Activated B cell treated with CpG ODN at 0.5 μM for 24 hours (primary cell): ENCODE measurements at regions not wholly inside any gene's neighbourhood (a gene's known extent, or its start where the extent isn't known, plus 50 kb on each side); places are given as distances from the start of the nearest gene placed in this dataset.

ENCODE experiments used
- ATAC-seq: fragments of 200-7000 bp; cut with Tn5 transposase; one replicate; pipeline ENCODE4 v1.10.0; 2021; ENCODE audit warnings: low read depth, mild to moderate bottlenecking, moderate library complexity
- CTCF ChIA-PET: fragments of 350-600 bp; sonication (Branson Sonifier 250); formaldehyde crosslinking; loops from one replicate; lab custom pipeline; 2021; ENCODE audit warnings: antibody characterized with exemption; lab: Charles Lee
- POLR2A ChIA-PET: fragments of 350-600 bp; sonication (Branson Sonifier 250); formaldehyde crosslinking; loops from one replicate; lab custom pipeline; 2021; ENCODE audit warnings: antibody characterized with exemption; lab: Charles Lee
- DNase-seq: peaks from one replicate; pipeline ENCODE4 v3.0.0; 2022
- H3K27ac Mint-ChIP-seq: one replicate; pipeline ENCODE4 v1.8.0; 2020; ENCODE audit warnings: mixed read lengths
- H3K27me3 Mint-ChIP-seq: one replicate; pipeline ENCODE4 v1.8.0; 2021; ENCODE audit warnings: mixed read lengths
- H3K36me3 Mint-ChIP-seq: one replicate; pipeline ENCODE4 v1.8.0; 2021; ENCODE audit warnings: low read depth, mixed read lengths
- H3K4me1 Mint-ChIP-seq: one replicate; pipeline ENCODE4 v1.8.0; 2021; ENCODE audit warnings: mixed read lengths
- H3K4me3 Mint-ChIP-seq: one replicate; pipeline ENCODE4 v1.8.0; 2020; ENCODE audit warnings: mild to moderate bottlenecking, mixed read lengths
- H3K9me3 Mint-ChIP-seq: one replicate; pipeline ENCODE4 v1.8.0; 2020; ENCODE audit warnings: mixed read lengths
- CTCF ChIP-seq: fragments of 200-600 bp; IDR thresholded peaks from one replicate; pipeline ENCODE4 v1.8.0; 2022; ENCODE audit warnings: antibody characterized with exemption, mild to moderate bottlenecking
- intact Hi-C: fragments of 100-400 bp; cut with micrococcal nuclease; formaldehyde crosslinking; loops from one replicate; pipeline ENCODE4 v1.15.1; 2024

- POLR2A ChIA-PET: no interaction called here
- Mint-ChIP-seq H3K27ac (no peak overlapping the region), H3K9me3 (no peaks in the 10 kb centered on the region), H3K4me3 (no peak overlapping the region), H3K36me3 (no peaks in the 10 kb centered on the region), H3K4me1 (no peaks in the 10 kb centered on the region), H3K27me3 (no peaks in the 10 kb centered on the region)
- DNase-seq: no peak
- TF ChIP-seq CTCF: no peak
- intact Hi-C loops: no loop called here
- no peak for ATAC-seq
- CTCF ChIA-PET: no interaction called here
Observed at GRCh38 chr17:54849660-54850059, 51.0 kb upstream of the TOM1L1 start.
